HepG2 (cell line): ENCODE measurements at regions not wholly inside any gene's neighbourhood (a gene's known extent, or its start where the extent isn't known, plus 50 kb on each side); places are given as distances from the start of the nearest gene placed in this dataset.

Source experiments
- CEBPB ChIP-seq: IDR thresholded peaks from 2 replicates; pipeline ENCODE4 v1.6.1; 2011; ENCODE audit warnings: low read depth, low read length, improper control_type of control experiment, borderline replicate concordance
- ETV5 ChIP-seq: IDR thresholded peaks from 2 replicates; pipeline ENCODE4 v1.6.1; 2018; ENCODE audit warnings: missing biosample characterization, missing genetic modification reagents, inconsistent platforms, borderline replicate concordance
- HBP1 ChIP-seq: IDR thresholded peaks from 2 replicates; pipeline ENCODE4 v1.6.1; 2016; ENCODE audit warnings: low read depth, control low read depth
- MAZ ChIP-seq, 2 experiments: sonication (generic) in 1 of 2; formaldehyde crosslinking in 1 of 2; IDR thresholded peaks; 2 replicates each; pipeline versions ENCODE4 v1.5.0 to v1.6.1; 2012 to 2020; ENCODE audit warnings: low read depth in 2 of 2, mild to moderate bottlenecking in 2 of 2, borderline replicate concordance in 1 of 2, improper control_type of control experiment in 1 of 2, low read length in 1 of 2, missing genetic modification reagents in 1 of 2, moderate library complexity in 1 of 2
- NCOA2 ChIP-seq: sonication (generic); formaldehyde crosslinking; IDR thresholded peaks from 2 replicates; pipeline ENCODE4 v1.8.0; 2022; ENCODE audit warnings: inconsistent platforms
- POLR2A ChIP-seq, 2 experiments: IDR thresholded peaks; 2 replicates each; pipeline ENCODE4 v1.6.1; 2011; ENCODE audit warnings: low read depth in 2 of 2, low read length in 2 of 2, mild to moderate bottlenecking in 1 of 2, moderate library complexity in 1 of 2; ENCODE audit not compliant: insufficient read depth in 1 of 2
- REST ChIP-seq, 2 experiments: IDR thresholded peaks; 2 replicates each; pipeline ENCODE4 v1.6.1; 2011 to 2012; ENCODE audit warnings: low read length in 2 of 2, borderline replicate concordance in 1 of 2, low read depth in 1 of 2, mild to moderate bottlenecking in 1 of 2, moderate library complexity in 1 of 2
- USF2 ChIP-seq, 2 experiments: sonication (generic) in 1 of 2; formaldehyde crosslinking in 1 of 2; IDR thresholded peaks; 2 replicates each; pipeline versions ENCODE4 v1.5.1 to v1.6.1; 2011 to 2020; ENCODE audit warnings: borderline replicate concordance in 1 of 2, low read depth in 1 of 2, low read length in 1 of 2, mild to moderate bottlenecking in 1 of 2, missing genetic modification reagents in 1 of 2, moderate library complexity in 1 of 2
- YY1 ChIP-seq: IDR thresholded peaks from 2 replicates; pipeline ENCODE4 v1.6.1; 2011; ENCODE audit warnings: low read length, low read depth, moderate library complexity, mild to moderate bottlenecking; ENCODE audit not compliant: insufficient read depth, insufficient replicate concordance
- ZNF329 ChIP-seq: sonication (generic); formaldehyde crosslinking; IDR thresholded peaks from 2 replicates; pipeline ENCODE4 v1.9.0; 2021; ENCODE audit warnings: low read depth, mild to moderate bottlenecking, missing genetic modification reagents
- ZNF564 ChIP-seq: sonication (generic); formaldehyde crosslinking; IDR thresholded peaks from 2 replicates; pipeline ENCODE4 v1.8.1; 2023; ENCODE audit warnings: mild to moderate bottlenecking, missing genetic modification reagents

DNA sequence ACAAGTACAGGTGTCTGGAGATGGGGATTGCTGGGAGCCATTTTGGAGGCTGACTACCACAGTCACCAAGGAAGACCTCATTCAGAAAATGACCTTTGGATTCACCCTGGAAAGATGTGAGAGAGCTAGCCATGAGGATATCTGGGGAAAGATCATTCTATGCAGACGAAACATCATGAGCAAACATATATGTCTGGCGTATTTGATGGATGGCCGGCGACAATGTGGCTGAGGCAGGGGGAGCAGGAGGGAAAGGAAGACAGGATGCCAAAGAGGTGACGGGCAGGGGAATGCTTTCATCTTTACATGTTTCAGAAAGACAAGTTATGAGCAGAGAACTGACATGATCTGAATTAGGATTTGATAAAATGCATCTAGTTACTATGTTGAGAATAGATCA is 61.5 kb upstream of the SOX13 start:
- TF ChIP-seq YY1, result no peak
- no peak for TF ChIP-seq USF2 (IDR thresholded peaks at IDR 0.05; ENCODE audit: low read depth, low read length)
- no peak for TF ChIP-seq USF2 (CRISPR knock-in tag; IDR thresholded peaks at IDR 0.05; ENCODE audit: borderline replicate concordance)
- TF ChIP-seq POLR2A (IDR thresholded peaks at IDR 0.05; ENCODE audit: insufficient read depth in 1 of 2, low read depth in 2 of 2, low read length in 2 of 2), result no peak
- no peak for TF ChIP-seq ZNF329 (CRISPR knock-in tag)
- no peak for TF ChIP-seq HBP1 (CRISPR knock-in tag)
- TF ChIP-seq REST (IDR thresholded peaks at IDR 0.05; ENCODE audit: borderline replicate concordance in 1 of 2, low read depth in 1 of 2, low read length in 2 of 2), result no peak
- TF ChIP-seq NCOA2, result no peak
- no peak for TF ChIP-seq ZNF564 (CRISPR knock-in tag)
- no peak for TF ChIP-seq CEBPB
- no peak for TF ChIP-seq MAZ (IDR thresholded peaks at IDR 0.05; ENCODE audit: borderline replicate concordance, low read depth, low read length)
- TF ChIP-seq MAZ (CRISPR knock-in tag; IDR thresholded peaks at IDR 0.05; ENCODE audit: low read depth), result no peak
- TF ChIP-seq ETV5 (CRISPR knock-in tag), result no peak
